COR-L47 (cell line): ENCODE measurements at regions not wholly inside any gene's neighbourhood (a gene's known extent, or its start where the extent isn't known, plus 50 kb on each side); places are given as distances from the start of the nearest gene placed in this dataset.
"Not testable (repeated sequence)": the region's sequence is repeated elsewhere in the genome, so short reads cannot be mapped to it uniquely, and the experiment has no call there.

Experiments
- DNase-seq: peaks from one replicate; lab custom pipeline; 2025; lab: John Stamatoyannopoulos, UW

- DNase-seq: no peak
These were observed 158.8 kb downstream of the IL20RB start for GRCh38 chr3:137116619-137117018.

DNA sequence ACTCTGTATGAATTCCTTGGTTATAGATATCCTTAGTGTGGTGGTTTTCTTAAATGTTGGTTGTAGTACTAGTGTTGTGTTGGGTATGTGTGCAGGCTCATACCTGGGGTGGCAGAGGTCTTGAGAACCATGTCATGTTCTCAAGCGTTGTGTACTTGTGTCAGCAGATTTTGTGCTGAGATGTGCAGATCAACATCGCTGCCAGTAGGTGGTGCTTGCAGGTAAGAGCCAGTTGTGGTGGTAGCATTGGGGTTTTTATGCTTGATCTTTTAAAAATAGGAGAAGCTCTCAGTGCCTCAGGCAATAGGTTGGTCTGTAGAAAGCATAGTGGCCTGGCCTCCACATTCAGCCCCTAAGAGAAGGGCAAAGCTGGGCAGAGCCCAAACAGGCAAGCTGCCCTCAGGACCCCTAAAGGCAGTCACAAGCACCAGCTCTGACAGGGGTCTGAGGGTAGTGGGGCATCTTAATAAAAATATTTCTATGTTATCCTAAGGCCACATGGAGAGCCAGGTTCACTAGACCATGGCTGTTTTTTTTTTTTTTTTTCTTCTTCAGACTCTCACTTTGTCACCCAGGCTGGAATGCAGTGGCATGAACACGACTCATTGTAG is 164.0 kb downstream of the IL20RB start:
- peak; percentile 64 for DNase-seq

- DNase-seq: no peak
These were observed 173.3 kb downstream of the IL20RB start for GRCh38 chr3:137131081-137131480.

DNA sequence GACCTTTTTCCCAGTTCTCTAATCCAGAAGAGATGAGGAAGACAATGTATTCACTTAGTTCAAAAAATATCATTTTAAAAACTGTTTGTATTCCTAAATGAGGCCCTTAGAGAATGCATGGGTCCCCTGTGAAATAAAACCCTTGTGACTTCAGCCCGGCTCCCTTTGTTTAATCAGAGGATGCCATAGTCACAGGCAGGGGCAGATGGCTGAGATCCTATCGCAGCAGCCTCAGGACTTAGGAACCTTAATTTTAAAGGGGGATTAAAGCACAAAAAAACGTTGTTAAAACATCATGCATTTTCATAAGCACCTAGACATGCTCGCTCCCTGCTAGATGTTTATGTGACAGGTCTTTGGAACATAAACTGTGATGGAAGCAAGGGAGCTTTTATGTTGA is 176.6 kb downstream of the IL20RB start:
- DNase-seq: no peak

- no peak for DNase-seq
These were observed 190.6 kb downstream of the IL20RB start for GRCh38 chr3:137148406-137148805.

DNA sequence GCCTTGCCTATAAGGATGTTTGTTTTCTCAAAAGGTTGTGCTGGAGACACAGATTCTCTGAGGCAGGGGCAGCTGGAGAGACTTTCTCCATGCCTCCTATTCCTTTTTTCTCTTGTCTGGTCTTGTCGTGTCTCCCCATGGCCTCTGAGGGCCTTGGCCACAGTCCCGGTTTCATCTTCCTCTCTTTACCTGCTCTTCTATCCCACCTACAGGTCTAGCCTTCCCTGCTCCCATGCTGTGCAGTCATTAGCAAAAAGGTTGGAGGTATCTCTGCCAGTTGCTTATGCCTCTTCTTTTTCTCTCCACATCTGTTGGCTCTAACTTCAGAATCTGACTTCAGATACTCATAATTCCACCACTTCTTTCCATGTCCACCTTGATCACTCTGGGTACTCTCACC is 191.1 kb downstream of the IL20RB start:
- no peak for DNase-seq

GRCh38 chr3:137150825-137151224 is 193.0 kb downstream of the IL20RB start:
- no peak for DNase-seq

DNA sequence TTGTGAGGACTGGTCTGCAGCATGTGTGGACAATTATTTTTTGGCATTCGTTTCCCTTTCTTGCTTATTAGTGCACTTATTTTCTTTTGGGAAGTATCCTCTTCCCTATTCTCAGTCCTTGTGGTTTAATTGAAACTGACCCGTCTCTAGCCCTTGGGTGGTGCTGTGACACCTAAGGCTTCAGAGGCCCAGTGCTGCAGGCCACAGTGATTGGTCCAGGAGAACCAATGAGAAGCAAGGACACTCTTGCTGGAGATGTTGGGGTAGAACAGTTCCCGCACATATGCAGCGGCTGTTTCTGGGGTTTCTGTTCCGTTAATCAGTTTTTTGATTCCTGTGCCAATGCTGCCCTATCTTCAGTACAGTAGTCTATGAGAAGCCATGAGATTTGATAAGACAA is 195.3 kb downstream of the IL20RB start:
- not testable (repeated sequence) for DNase-seq

DNA sequence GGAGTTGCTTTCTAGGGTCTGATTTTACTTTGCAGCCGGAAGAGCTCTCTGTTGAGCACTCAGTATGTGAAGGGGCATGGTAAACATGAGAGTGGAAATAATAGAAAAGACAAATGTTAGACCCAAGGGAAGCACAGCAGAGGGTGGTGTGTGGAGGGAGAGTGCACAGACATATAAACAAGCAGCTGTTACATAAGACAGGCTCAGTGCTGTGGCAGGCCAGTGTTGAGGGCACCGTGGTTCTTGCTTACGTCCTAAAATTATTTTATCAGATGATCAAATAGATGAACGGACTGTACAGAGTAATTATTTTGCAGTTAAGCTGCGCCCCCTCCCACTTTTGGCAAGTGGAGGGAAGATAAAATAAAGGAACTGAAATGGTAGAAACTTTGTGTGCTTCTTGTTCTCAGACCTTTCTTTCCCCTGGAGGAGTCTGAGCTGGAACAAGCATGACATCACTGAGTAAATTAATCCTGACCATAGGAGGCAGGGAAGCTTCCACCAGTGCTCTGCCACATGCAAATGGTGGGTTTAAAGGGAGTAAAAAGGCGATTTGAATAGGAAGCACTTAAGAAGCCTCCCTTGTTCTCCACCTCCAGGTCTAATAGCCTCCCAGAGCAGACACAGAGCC is 205.6 kb downstream of the IL20RB start:
- DNase-seq: no peak

- no peak for DNase-seq
These were observed 206.2 kb downstream of the IL20RB start for GRCh38 chr3:137163958-137164357.

- no peak for DNase-seq
These were observed 207.5 kb downstream of the IL20RB start for GRCh38 chr3:137165117-137165806.

GRCh38 chr3:137171834-137172603 is 214.2 kb downstream of the IL20RB start:
- DNase-seq: no peak

GRCh38 chr3:137172728-137173127 is 214.9 kb downstream of the IL20RB start:
- peak; percentile 65 for DNase-seq

DNA sequence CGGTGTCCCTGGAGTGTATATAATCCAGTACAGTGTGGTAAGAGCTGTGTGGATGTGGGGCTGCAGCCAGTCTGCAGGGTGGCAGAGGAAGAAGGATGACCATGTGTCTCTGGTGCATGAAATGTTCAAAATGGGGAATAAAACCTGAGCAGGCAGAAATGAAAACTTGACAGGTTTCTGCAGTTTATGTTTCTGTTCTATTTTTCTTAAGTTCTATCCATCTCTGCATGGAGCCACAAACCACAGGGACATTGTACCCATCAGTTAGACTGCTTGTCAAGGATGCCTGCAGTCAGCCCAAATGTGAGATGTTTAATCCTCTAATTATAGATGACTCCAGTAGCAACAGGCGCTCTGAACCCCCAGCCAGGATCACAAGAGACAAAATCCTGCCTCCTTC is 216.7 kb downstream of the IL20RB start:
- DNase-seq: no peak

- DNase-seq: no peak
These were observed 222.4 kb downstream of the IL20RB start for GRCh38 chr3:137180220-137180619.

DNA sequence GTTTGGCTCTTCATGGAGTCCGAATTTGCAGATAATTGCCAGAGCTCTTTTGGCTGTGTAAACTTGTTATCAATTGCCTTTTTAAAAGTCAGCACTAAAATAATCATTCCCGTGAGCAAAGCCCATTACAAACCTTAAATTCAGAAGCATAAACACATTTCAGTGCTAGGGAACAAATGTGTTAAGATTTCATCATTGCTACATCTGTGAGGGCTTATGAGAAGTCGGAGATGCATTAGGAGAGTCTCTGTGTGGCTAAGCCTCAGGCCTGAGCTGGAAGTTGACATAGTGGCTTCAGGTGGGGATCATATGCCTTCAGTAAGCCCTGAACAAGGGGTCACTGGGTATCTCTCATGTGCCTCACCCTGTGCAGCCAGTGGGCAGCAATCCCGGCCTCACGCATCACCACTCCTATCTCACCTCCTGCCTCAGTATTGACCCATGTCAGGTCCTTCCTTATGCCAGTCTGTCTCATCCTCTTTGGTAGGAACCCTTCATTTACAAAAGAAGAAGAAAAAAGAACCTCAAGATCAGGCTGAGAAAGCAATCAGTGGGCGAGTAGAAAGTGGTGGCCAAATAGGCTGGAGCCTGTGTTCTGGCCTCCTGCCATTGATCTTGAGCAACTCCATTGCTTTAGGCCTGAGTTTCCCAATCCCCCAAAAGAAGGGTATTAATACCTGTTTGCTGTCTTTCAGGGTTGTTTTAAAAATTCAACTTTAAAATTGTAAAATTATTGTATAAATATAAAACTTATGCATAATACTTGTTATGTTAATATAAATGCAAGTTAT is 233.5 kb downstream of the IL20RB start:
- no peak for DNase-seq

DNA sequence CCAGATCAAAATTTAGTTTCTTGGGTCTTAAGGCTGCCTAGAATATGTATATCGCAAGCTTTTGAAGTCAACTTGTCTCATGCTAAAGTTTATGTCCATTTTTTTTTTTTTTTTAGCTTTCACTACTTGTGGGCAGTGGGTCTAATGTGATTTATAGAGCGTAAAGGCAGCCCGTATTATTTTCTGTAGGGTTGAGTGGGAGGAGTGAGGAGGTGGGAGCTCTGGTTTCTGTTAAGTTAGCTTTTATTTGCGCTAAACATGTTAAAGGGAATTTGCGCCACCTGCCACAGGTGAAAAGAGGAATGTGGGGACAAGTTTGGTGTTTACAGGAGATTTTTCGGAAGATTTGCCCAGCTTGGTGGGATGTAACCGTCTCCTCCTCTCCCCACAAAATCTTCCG is 234.2 kb downstream of the IL20RB start:
- no peak for DNase-seq

GRCh38 chr3:137194301-137194700 is 236.5 kb downstream of the IL20RB start:
- no peak for DNase-seq

GRCh38 chr3:137198374-137198773 is 240.6 kb downstream of the IL20RB start:
- DNase-seq: not testable (repeated sequence)

DNA sequence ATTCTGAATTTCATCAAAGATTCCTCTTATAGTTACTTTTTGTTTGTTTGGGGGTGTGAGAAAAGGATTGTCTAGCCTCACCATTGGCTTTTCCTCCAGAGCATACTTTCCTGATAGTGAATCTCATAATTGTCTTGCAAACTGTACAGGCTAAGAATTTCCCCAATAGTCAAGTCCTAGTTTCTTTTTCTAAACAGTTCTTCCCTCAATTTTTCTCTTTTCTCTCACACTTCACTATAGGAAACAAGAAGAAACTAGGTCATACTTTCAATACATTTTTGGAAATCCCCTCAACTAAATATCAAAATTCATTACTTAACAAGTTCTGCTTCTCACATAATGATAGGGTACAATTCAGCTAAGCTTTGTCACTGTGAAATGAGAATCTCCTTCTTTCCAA is 241.9 kb downstream of the IL20RB start:
- no peak for DNase-seq

- DNase-seq: no peak
These were observed 243.3 kb downstream of the IL20RB start for GRCh38 chr3:137201066-137201465.

GRCh38 chr3:137202941-137203340 is 245.2 kb downstream of the IL20RB start:
- no peak for DNase-seq
